ENCODE measurements at regions not wholly inside any gene's neighbourhood (a gene's known extent, or its start where the extent isn't known, plus 50 kb on each side); places are given as distances from the start of the nearest gene placed in this dataset.

DNA sequence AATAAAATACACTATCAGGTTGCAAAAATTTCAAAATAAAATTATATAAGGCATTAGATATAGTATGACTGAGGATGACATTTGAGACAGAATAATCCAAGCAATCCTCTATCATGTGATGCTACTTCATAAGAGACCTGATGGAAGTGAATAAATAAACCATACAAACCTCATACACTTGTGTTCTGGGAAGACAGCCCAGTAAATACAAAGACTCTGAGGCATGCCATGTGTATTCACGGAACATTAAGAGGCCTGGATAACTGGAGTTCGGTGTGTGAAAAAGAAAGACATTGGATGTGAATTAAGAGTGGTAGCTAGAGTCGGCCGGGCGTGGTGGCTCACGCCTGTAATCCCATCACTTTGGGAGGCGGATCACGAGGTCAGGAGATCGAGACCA lies 364.2 kb downstream of the ADAM29 start:
- Histone ChIP-seq H3K56ac (replicated peaks; ENCODE audit: insufficient read length, low read depth, low read length) (no peak overlapping the region), H3K14ac (ENCODE audit: insufficient read length) (no peak overlapping the region), H3K4me1 (replicated peaks in 1 of 4; ENCODE audit: control insufficient read depth in 3 of 4, insufficient read depth in 4 of 4, low read length in 3 of 4) (peaks cover 0 to 5% (median under 1%) of the 10 kb centered on the region in 4 experiments; a peak in 2 of 7 replicates), H3K18ac (ENCODE audit: extremely low read depth, low read length) (no peak overlapping the region), H2AFZ (ENCODE audit: low read length) (no peak overlapping the region), H3K79me2 (ENCODE audit: control insufficient read depth in 1 of 2, insufficient read depth in 2 of 2, low read length in 2 of 2) (no peaks in the 10 kb centered on the region), H2AK5ac (ENCODE audit: low read depth, low read length) (no peak overlapping the region), H2BK12ac (ENCODE audit: low read depth, low read length) (no peak overlapping the region), H4K5ac (ENCODE audit: insufficient read length, low read depth, low read length) (no peak overlapping the region), H3K4me3 (ENCODE audit: extremely low read depth in 1 of 4, insufficient read depth in 2 of 4, low read depth in 3 of 4, low read length in 4 of 4) (no peak overlapping the region), H3K27ac (ENCODE audit: low read depth, low read length) (no peak overlapping the region), H3K9ac (replicated peaks in 1 of 4; ENCODE audit: extremely low read depth in 1 of 4, low read depth in 3 of 4, low read length in 3 of 4) (no peak overlapping the region), H3K36me3 (ENCODE audit: control insufficient read depth in 2 of 4, insufficient read depth in 4 of 4, low read length in 3 of 4) (no peaks in the 10 kb centered on the region), H3K23ac (ENCODE audit: insufficient read length) (no peak overlapping the region), H2BK15ac (ENCODE audit: low read length) (no peak overlapping the region), H3K9me3 (ENCODE audit: insufficient read depth in 2 of 2, low read depth in 1 of 2, low read length in 1 of 2) (no peaks in the 10 kb centered on the region), H3K27me3 (replicated peaks in 1 of 4; ENCODE audit: control insufficient read depth in 3 of 4, extremely low read depth in 1 of 4, insufficient read depth in 3 of 4, low read length in 3 of 4) (no peaks in the 10 kb centered on the region), H3K23me2 (ENCODE audit: low read depth, low read length) (no peaks in the 10 kb centered on the region), H2BK5ac (ENCODE audit: low read depth, low read length) (no peak overlapping the region), H2BK20ac (ENCODE audit: low read length) (no peak overlapping the region), H3K4me2 (ENCODE audit: insufficient read depth in 1 of 2, low read depth in 2 of 2, low read length in 2 of 2) (no peak overlapping the region), H2BK120ac (replicated peaks; ENCODE audit: low read depth, low read length) (no peak overlapping the region), H3K79me1 (ENCODE audit: low read depth, low read length) (no peaks in the 10 kb centered on the region), H4K91ac (replicated peaks; ENCODE audit: insufficient read length, low read length) (no peak overlapping the region), H3K4ac (replicated peaks; ENCODE audit: insufficient read length, low read depth, low read length) (no peak overlapping the region), H4K8ac (ENCODE audit: extremely low read depth, insufficient read depth, low read length) (no peak overlapping the region), H4K20me1 (replicated peaks in 1 of 2; ENCODE audit: control insufficient read depth in 1 of 2, insufficient read depth in 2 of 2, low read length in 2 of 2) (no peaks in the 10 kb centered on the region)
- DNase-seq (ENCODE audit: low read depth in 1 of 2, low spot score in 2 of 2) = no peak
- 96% methylated on average over 9 of the region's 9 CpGs; no CpG with 5 or more reads in 1 of the 2 experiments for WGBS, 2 experiments (ENCODE audit: extremely low coverage in 1 of 2, insufficient coverage in 1 of 2, insufficient read length in 1 of 2, insufficient replicate concordance in 2 of 2, low coverage in 1 of 2, low lambda C conversion rate in 2 of 2, missing lambda C conversion rate in 1 of 2)
- no peak for TF ChIP-seq BRCA1 (IDR thresholded peaks at IDR 0.05; ENCODE audit: low read depth, low read length)
- TF ChIP-seq ASH2L (IDR thresholded peaks at IDR 0.05; ENCODE audit: low read length) = no peak
- ChIA-PET CTCF (ENCODE audit: partially characterized antibody) (no interaction called here), POLR2A (ENCODE audit: partially characterized antibody) (no interaction called here)
- FAIRE-seq = no peak

All from H1 (cell line).